Vagina (tissue), 2 donors: ENCODE measurements at regions not wholly inside any gene's neighbourhood (a gene's known extent, or its start where the extent isn't known, plus 50 kb on each side); places are given as distances from the start of the nearest gene placed in this dataset.

Experiments
- CTCF ChIP-seq, 3 experiments: fragments of 450-650 bp in 2 of 3; fragments of 200-600 bp in 1 of 3; sonication (generic) in 1 of 3; IDR thresholded peaks; one replicate each; pipeline ENCODE4 v1.5.1; 2017 to 2019; ENCODE audit warnings: antibody characterized with exemption in 3 of 3, mild to moderate bottlenecking in 2 of 3, moderate library complexity in 2 of 3
- POLR2A ChIP-seq, 2 donors: fragments of 450-650 bp; IDR thresholded peaks; one replicate each; pipeline ENCODE4 v1.6.1; 2017; ENCODE audit warnings: antibody characterized with exemption in 2 of 2, mild to moderate bottlenecking in 2 of 2, moderate library complexity in 2 of 2

- TF ChIP-seq CTCF (IDR thresholded peaks at IDR 0.05), result no peak
- TF ChIP-seq POLR2A (IDR thresholded peaks at IDR 0.05), result no peak
Measured at GRCh38 chr2:95730813-95731212, 139.0 kb downstream of the TRIM43 start.
